Activated gamma-delta T cell treated with Interleukin-2 at 50 U/mL for 16 hours (primary cell): ENCODE measurements at regions not wholly inside any gene's neighbourhood (a gene's known extent, or its start where the extent isn't known, plus 50 kb on each side); places are given as distances from the start of the nearest gene placed in this dataset.
"Not testable (repeated sequence)": the region's sequence is repeated elsewhere in the genome, so short reads cannot be mapped to it uniquely, and the experiment has no call there.

ENCODE experiments used
- DNase-seq: peaks from one replicate; pipeline ENCODE4 v3.0.0-alpha.2; 2020

- DNase-seq, result no peak
Measured at GRCh38 chr11:69869311-69869939, 50.2 kb upstream of the FGF3 start.

- DNase-seq, result no peak
Measured at GRCh38 chr11:69870766-69871165, 51.5 kb upstream of the FGF3 start.

GRCh38 chr11:69873166-69874077 lies 54.2 kb upstream of the FGF3 start:
- DNase-seq, result no peak

- no peak for DNase-seq
Measured at GRCh38 chr11:69874178-69874983, 55.2 kb upstream of the FGF3 start.

GRCh38 chr11:69874984-69875624 lies 55.9 kb upstream of the FGF3 start:
- DNase-seq, result no peak

GRCh38 chr11:69876013-69876412 lies 56.8 kb upstream of the FGF3 start:
- no peak for DNase-seq

- no peak for DNase-seq
Measured at GRCh38 chr11:69877235-69877634, 58.0 kb upstream of the FGF3 start.

- not testable (repeated sequence) for DNase-seq
Measured at GRCh38 chr11:69877704-69878103, 58.5 kb upstream of the FGF3 start.

GRCh38 chr11:69878144-69878883 lies 59.1 kb upstream of the FGF3 start:
- no peak for DNase-seq

GRCh38 chr11:69878927-69879728 lies 59.9 kb upstream of the FGF3 start:
- DNase-seq, result no peak

- DNase-seq, result no peak
Measured at GRCh38 chr11:69879729-69880005, 60.5 kb upstream of the FGF3 start.

- no peak for DNase-seq
Measured at GRCh38 chr11:69880041-69880825, 61.0 kb upstream of the FGF3 start.

- no peak for DNase-seq
Measured at GRCh38 chr11:69880826-69881445, 61.7 kb upstream of the FGF3 start.

- DNase-seq, result no peak
Measured at GRCh38 chr11:69881467-69882269, 62.5 kb upstream of the FGF3 start.

- no peak for DNase-seq
Measured at GRCh38 chr11:69882270-69882608, 63.0 kb upstream of the FGF3 start.

- no peak for DNase-seq
Measured at GRCh38 chr11:69883292-69884255, 64.4 kb upstream of the FGF3 start.

GRCh38 chr11:69884286-69884685 lies 65.1 kb upstream of the FGF3 start:
- no peak for DNase-seq

- DNase-seq, result no peak
Measured at GRCh38 chr11:69884751-69885150, 65.5 kb upstream of the FGF3 start.
